ENCODE measurements at regions not wholly inside any gene's neighbourhood (a gene's known extent, or its start where the extent isn't known, plus 50 kb on each side); places are given as distances from the start of the nearest gene placed in this dataset.

- TF ChIP-seq CTCF (IDR thresholded peaks at IDR 0.05) = no peak
These were observed 262.7 kb downstream of the ATP23 start for GRCh38 chr12:58204071-58204470.

- TF ChIP-seq CTCF (IDR thresholded peaks at IDR 0.05) = no peak
These were observed 265.5 kb downstream of the ATP23 start for GRCh38 chr12:58206876-58207275.

DNA sequence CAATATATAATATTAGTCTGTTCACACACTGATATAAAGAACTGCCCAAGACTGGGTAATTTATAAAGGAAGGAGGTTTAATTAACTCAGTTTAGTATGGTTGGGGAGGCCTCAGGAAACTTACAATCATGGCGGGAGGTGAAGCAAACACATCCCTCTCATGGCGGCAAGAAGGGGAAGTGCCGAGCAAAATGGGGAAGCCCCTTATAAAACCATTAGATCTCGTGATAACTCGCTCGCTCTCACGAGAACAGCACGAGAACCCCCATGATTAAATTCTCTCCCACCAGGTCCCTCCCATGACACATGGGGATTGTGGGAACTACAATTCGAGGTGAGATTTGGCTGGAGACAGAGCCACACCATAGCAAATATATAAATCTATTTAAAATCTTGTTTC lies 269.8 kb downstream of the ATP23 start:
- TF ChIP-seq CTCF (IDR thresholded peaks at IDR 0.05) = no peak

- TF ChIP-seq CTCF (IDR thresholded peaks at IDR 0.05) = no peak
These were observed 275.8 kb downstream of the ATP23 start for GRCh38 chr12:58217130-58217529.

- TF ChIP-seq CTCF (IDR thresholded peaks at IDR 0.05) = no peak
These were observed 283.3 kb downstream of the ATP23 start for GRCh38 chr12:58224536-58225105.

DNA sequence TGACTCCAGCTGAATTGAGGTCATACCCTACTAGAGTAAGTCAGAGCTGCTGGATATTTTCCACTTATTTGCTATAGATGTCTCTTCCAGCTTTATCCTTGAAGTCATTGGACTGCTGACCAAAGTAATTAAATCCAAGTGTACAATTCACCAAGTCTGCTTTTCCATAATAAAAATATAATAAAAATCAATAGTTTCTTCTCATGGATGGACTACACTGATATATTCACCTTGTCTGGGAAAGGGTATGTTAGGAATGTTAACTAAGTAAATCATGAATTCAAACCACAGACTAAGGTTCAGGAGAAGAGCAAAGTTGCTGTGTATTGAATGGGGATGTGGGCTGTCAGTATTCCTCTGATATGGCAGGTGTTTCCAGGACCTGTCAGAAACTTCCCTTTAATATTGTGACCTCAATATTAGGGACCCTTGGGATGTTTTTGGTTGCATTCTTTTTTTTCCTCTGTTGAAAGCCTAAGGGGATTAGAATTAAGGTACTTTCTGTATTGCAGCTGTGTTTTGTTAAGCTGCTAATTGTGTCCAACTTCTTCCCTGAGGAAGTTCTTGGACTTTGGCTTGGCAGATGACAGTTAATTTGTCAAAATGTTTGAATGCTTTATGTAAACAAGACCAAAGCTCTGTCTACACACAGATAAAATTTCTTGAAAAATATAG lies 284.0 kb downstream of the ATP23 start:
- TF ChIP-seq CTCF (IDR thresholded peaks at IDR 0.05) = no peak

DNA sequence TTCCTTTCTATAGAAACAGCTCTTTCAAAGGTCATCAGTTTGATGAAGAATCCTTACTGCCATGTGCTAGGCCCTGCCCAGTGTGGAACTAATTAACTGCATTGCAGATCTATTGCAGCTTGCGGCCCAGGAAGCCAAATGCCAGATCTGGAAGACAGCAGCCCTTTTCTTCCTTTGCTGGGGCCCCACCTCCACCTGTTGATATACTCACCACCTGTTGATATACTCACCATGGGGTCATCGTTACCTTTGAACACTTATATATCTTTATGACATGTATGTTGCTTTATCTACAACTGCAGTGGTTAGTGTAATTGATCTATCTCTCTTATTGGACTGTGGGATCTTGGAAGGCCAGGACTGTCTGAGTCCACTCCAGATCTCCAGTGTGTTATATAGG lies 292.5 kb downstream of the ATP23 start:
- no peak for TF ChIP-seq CTCF (IDR thresholded peaks at IDR 0.05)

DNA sequence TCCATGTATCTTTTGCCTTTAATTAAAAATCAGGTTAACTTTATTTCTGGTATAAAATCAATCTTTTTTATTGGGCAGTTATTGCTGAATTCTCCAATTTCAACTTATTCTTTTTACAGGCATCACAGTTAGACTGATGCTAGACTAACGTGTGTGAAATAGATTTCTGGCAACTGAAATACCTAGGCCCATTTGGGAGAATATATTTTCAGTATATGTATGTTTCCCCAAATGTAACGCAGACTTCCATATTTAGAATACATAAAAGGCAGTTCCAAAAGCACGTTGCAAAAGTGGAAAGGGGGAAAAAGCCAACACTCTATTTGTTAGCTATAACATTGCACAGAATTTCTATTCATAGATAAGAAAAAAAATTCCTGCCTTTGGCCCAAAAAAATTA lies 297.0 kb downstream of the ATP23 start:
- no peak for TF ChIP-seq CTCF (IDR thresholded peaks at IDR 0.05)

Measured in LNCAP (cell line).